ENCODE measurements at regions not wholly inside any gene's neighbourhood (a gene's known extent, or its start where the extent isn't known, plus 50 kb on each side); places are given as distances from the start of the nearest gene placed in this dataset.

GRCh38 chr3:88930611-88931010, 176.8 kb upstream of the EPHA3 start:
- no peak for TF ChIP-seq CTCF (conservative IDR thresholded peaks at IDR 0.05; ENCODE audit: control insufficient read depth, insufficient read depth, low read depth, low read length)
- DNase-seq (ENCODE audit: low read depth), result no peak

GRCh38 chr3:88936831-88937230, 170.6 kb upstream of the EPHA3 start:
- H3K4me3 ChIP-seq (ENCODE audit: control insufficient read depth, low read depth, low read length), result no peak overlapping the region
- DNase-seq (ENCODE audit: low read depth), result no peak
- no peak for TF ChIP-seq CTCF (conservative IDR thresholded peaks at IDR 0.05; ENCODE audit: control insufficient read depth, insufficient read depth, low read depth, low read length)

More at GRCh38 chr3:88930611-88931010, 176.8 kb upstream of the EPHA3 start:
- no peak overlapping the region for H3K4me3 ChIP-seq (ENCODE audit: control insufficient read depth, low read depth, low read length)

GRCh38 chr3:88940296-88940695, 167.1 kb upstream of the EPHA3 start:
- H3K4me3 ChIP-seq (ENCODE audit: control insufficient read depth, low read depth, low read length), result no peak overlapping the region
- no peak for TF ChIP-seq CTCF (conservative IDR thresholded peaks at IDR 0.05; ENCODE audit: control insufficient read depth, insufficient read depth, low read depth, low read length)
- no peak for DNase-seq (ENCODE audit: low read depth)

- no peak for DNase-seq (ENCODE audit: low read depth)
- H3K4me3 ChIP-seq (ENCODE audit: control insufficient read depth, low read depth, low read length), result no peak overlapping the region
- no peak for TF ChIP-seq CTCF (conservative IDR thresholded peaks at IDR 0.05; ENCODE audit: control insufficient read depth, insufficient read depth, low read depth, low read length)
Observed at GRCh38 chr3:88947013-88947412, 160.4 kb upstream of the EPHA3 start.

- no peak for TF ChIP-seq CTCF (conservative IDR thresholded peaks at IDR 0.05; ENCODE audit: control insufficient read depth, insufficient read depth, low read depth, low read length)
- H3K4me3 ChIP-seq (ENCODE audit: control insufficient read depth, low read depth, low read length), result no peak overlapping the region
- no peak for DNase-seq (ENCODE audit: low read depth)
Observed at GRCh38 chr3:88954853-88955252, 152.6 kb upstream of the EPHA3 start.

GRCh38 chr3:88955274-88955673, 152.1 kb upstream of the EPHA3 start:
- H3K4me3 ChIP-seq (ENCODE audit: control insufficient read depth, low read depth, low read length), result no peak overlapping the region
- no peak for DNase-seq (ENCODE audit: low read depth)
- TF ChIP-seq CTCF (conservative IDR thresholded peaks at IDR 0.05; ENCODE audit: control insufficient read depth, insufficient read depth, low read depth, low read length), result no peak

Measured in fibroblast of mammary gland (primary cell).